ENCODE measurements at regions not wholly inside any gene's neighbourhood (a gene's known extent, or its start where the extent isn't known, plus 50 kb on each side); places are given as distances from the start of the nearest gene placed in this dataset.

GRCh38 chr5:2005101-2006041, 122.6 kb upstream of the IRX4 start:
- no peak overlapping the region for H3K27ac ChIP-seq
- TF ChIP-seq ZFX (IDR thresholded peaks at IDR 0.05; ENCODE audit: borderline replicate concordance), result no peak
- no peak for TF ChIP-seq CTCF (IDR thresholded peaks at IDR 0.05)

- TF ChIP-seq CTCF (IDR thresholded peaks at IDR 0.05) (no peak), ZFX (IDR thresholded peaks at IDR 0.05; ENCODE audit: borderline replicate concordance) (no peak)
- no peak overlapping the region for H3K27ac ChIP-seq
Measured at GRCh38 chr5:2003690-2004365, 121.1 kb upstream of the IRX4 start.

GRCh38 chr5:2003206-2003605, 120.5 kb upstream of the IRX4 start:
- no peak overlapping the region for H3K27ac ChIP-seq
- TF ChIP-seq ZFX (IDR thresholded peaks at IDR 0.05; ENCODE audit: borderline replicate concordance) (no peak), CTCF (IDR thresholded peaks at IDR 0.05) (no peak)

- TF ChIP-seq ZFX (IDR thresholded peaks at IDR 0.05; ENCODE audit: borderline replicate concordance) (no peak), CTCF (IDR thresholded peaks at IDR 0.05) (no peak)
- no peak overlapping the region for H3K27ac ChIP-seq
Measured at GRCh38 chr5:2001300-2001699, 118.6 kb upstream of the IRX4 start.

- H3K27ac ChIP-seq, result no peak overlapping the region
- no peak for TF ChIP-seq ZFX (IDR thresholded peaks at IDR 0.05; ENCODE audit: borderline replicate concordance)
- no peak for TF ChIP-seq CTCF (IDR thresholded peaks at IDR 0.05)
Measured at GRCh38 chr5:2000591-2000990, 117.9 kb upstream of the IRX4 start.

GRCh38 chr5:1999794-2000193, 117.1 kb upstream of the IRX4 start:
- no peak overlapping the region for H3K27ac ChIP-seq
- TF ChIP-seq CTCF (IDR thresholded peaks at IDR 0.05) (no peak), ZFX (IDR thresholded peaks at IDR 0.05; ENCODE audit: borderline replicate concordance) (no peak)
